Esophagus muscularis mucosa (tissue), 3 donors: ENCODE measurements at regions not wholly inside any gene's neighbourhood (a gene's known extent, or its start where the extent isn't known, plus 50 kb on each side); places are given as distances from the start of the nearest gene placed in this dataset.

Experiments
- EP300 ChIP-seq: sonication (generic); formaldehyde crosslinking; IDR thresholded peaks from one replicate; pipeline ENCODE4 v1.6.1; 2017; ENCODE audit warnings: antibody characterized with exemption
- POLR2AphosphoS5 ChIP-seq, 2 donors: sonication (generic); formaldehyde crosslinking; IDR thresholded peaks; one replicate each; pipeline ENCODE4 v1.6.1; 2017; ENCODE audit warnings: antibody characterized with exemption in 2 of 2

GRCh38 chr22:44381761-44382115, 69.0 kb upstream of the SHISAL1 start:
- no peak for TF ChIP-seq EP300
- no peak for TF ChIP-seq POLR2AphosphoS5 (IDR thresholded peaks at IDR 0.05)
